ENCODE measurements at regions not wholly inside any gene's neighbourhood (a gene's known extent, or its start where the extent isn't known, plus 50 kb on each side); places are given as distances from the start of the nearest gene placed in this dataset.

DNA sequence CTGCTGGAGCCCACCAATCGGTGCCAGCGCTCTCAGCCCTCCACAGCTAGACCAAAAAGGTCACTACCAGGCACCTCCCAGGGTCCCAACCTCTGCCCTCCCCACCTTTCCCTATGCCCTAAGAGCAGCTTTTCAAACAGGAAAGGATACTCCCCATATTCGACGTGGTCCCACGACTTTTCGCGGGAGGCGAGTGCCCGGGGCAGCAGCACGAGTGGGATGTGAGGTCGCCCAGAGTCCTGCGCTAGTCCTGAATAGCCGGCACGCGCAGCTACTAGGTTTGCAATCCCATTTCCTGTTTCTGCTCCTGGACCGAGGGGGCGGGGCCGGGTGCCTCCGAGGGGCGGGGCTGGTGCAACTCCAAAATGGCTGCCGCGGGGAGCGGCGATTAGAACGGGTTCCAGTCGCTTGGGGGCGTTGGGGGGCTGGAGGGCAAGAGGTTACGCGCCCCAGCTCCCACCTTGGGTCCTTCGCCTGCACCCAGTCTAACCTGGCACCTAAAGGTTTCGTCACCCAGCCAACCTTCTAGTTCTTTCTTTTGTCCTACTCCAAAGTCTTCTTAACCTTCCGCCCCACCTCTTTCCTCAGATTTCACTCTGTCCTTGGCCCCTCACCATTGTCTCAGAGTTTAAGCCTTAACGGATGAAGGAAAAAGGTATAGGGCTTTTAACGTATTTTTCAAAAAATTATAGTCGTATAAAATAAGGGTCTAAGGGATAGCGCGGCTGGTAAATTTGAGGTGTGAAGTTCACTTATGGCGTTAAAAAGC lies 85.0 kb upstream of the TENT5D start:
- H3K4me3 ChIP-seq (ENCODE audit: extremely low read depth in 1 of 4, insufficient read depth in 2 of 4, low read depth in 3 of 4, low read length in 4 of 4) = peak overlapping the region; percentile 72 to 86 (median 82)
- H3K18ac ChIP-seq (ENCODE audit: extremely low read depth, low read length) = no peak overlapping the region; the same call in 1 of the 2 replicates
- no peak overlapping the region for H2BK15ac ChIP-seq (ENCODE audit: low read length)
- H3K4me2 ChIP-seq (ENCODE audit: insufficient read depth in 1 of 2, low read depth in 2 of 2, low read length in 2 of 2) = peak overlapping the region; percentile 75 to 81
- peak overlapping the region; percentile 74 for H4K91ac ChIP-seq (replicated peaks; ENCODE audit: insufficient read length, low read length)
- H2AK5ac ChIP-seq (ENCODE audit: low read depth, low read length) = no peak overlapping the region
- H2BK12ac ChIP-seq (ENCODE audit: low read depth, low read length) = no peak overlapping the region; the same call in 1 of the 2 replicates
- peak overlapping the region; percentile 83; the same call in 1 of the 2 replicates for H2AFZ ChIP-seq (ENCODE audit: low read length)
- no peak overlapping the region for H2BK20ac ChIP-seq (ENCODE audit: low read length)
- no peak overlapping the region for H3K4ac ChIP-seq (replicated peaks; ENCODE audit: insufficient read length, low read depth, low read length)
- no peak overlapping the region for H2BK5ac ChIP-seq (ENCODE audit: low read depth, low read length)
- H3K14ac ChIP-seq (ENCODE audit: insufficient read length) = no peak overlapping the region
- peak overlapping the region; percentile 43 for H4K5ac ChIP-seq (ENCODE audit: insufficient read length, low read depth, low read length)
- no peaks in the 10 kb centered on the region for H3K23me2 ChIP-seq (ENCODE audit: low read depth, low read length)
- no peak overlapping the region for H3K27ac ChIP-seq (ENCODE audit: low read depth, low read length)
- WGBS, 2 experiments (ENCODE audit: extremely low coverage in 1 of 2, insufficient coverage in 1 of 2, insufficient read length in 1 of 2, insufficient replicate concordance in 2 of 2, low coverage in 1 of 2, low lambda C conversion rate in 2 of 2, missing lambda C conversion rate in 1 of 2) = 27% methylated on average over 21 of the region's 38 CpGs; no CpG with 5 or more reads in 1 of the 2 experiments
- no peak overlapping the region for H3K23ac ChIP-seq (ENCODE audit: insufficient read length)
- no peaks in the 10 kb centered on the region for H3K27me3 ChIP-seq (replicated peaks in 1 of 4; ENCODE audit: control insufficient read depth in 3 of 4, extremely low read depth in 1 of 4, insufficient read depth in 3 of 4, low read length in 3 of 4)
- peak overlapping the region; percentile 79; the same call in 1 of the 2 replicates for H4K8ac ChIP-seq (ENCODE audit: extremely low read depth, insufficient read depth, low read length)
- peak in 1 of 2 experiments; percentile 86 for DNase-seq (ENCODE audit: low read depth in 1 of 2, low spot score in 2 of 2)
- no peak for FAIRE-seq
- ChIA-PET CTCF (ENCODE audit: partially characterized antibody) (interaction anchor here (1.4 kb wide), 1 partner anchor 245 kb away, joined by 4 read pairs; no protein-coding TSS in a partner anchor), POLR2A (ENCODE audit: partially characterized antibody) (interaction anchor here (0.6 kb wide), 1 partner anchor 13 kb away, joined by 3 read pairs; no protein-coding TSS in a partner anchor)
- H3K79me1 ChIP-seq (ENCODE audit: low read depth, low read length) = no peaks in the 10 kb centered on the region
- H3K79me2 ChIP-seq (ENCODE audit: control insufficient read depth in 1 of 2, insufficient read depth in 2 of 2, low read length in 2 of 2) = no peaks in the 10 kb centered on the region
- no peaks in the 10 kb centered on the region for H3K4me1 ChIP-seq (replicated peaks in 1 of 4; ENCODE audit: control insufficient read depth in 3 of 4, insufficient read depth in 4 of 4, low read length in 3 of 4)
- H4K20me1 ChIP-seq (replicated peaks in 1 of 2; ENCODE audit: control insufficient read depth in 1 of 2, insufficient read depth in 2 of 2, low read length in 2 of 2) = no peaks in the 10 kb centered on the region
- peak overlapping the region; percentile 30 to 67 (median 42); a peak in 5 of 7 replicates for H3K9ac ChIP-seq (replicated peaks in 1 of 4; ENCODE audit: extremely low read depth in 1 of 4, low read depth in 3 of 4, low read length in 3 of 4)
- no peaks in the 10 kb centered on the region for H3K9me3 ChIP-seq (ENCODE audit: insufficient read depth in 2 of 2, low read depth in 1 of 2, low read length in 1 of 2)
- H2BK120ac ChIP-seq (replicated peaks; ENCODE audit: low read depth, low read length) = no peak overlapping the region
- H3K36me3 ChIP-seq (ENCODE audit: control insufficient read depth in 2 of 4, insufficient read depth in 4 of 4, low read length in 3 of 4) = no peaks in the 10 kb centered on the region
- H3K56ac ChIP-seq (replicated peaks; ENCODE audit: insufficient read length, low read depth, low read length) = no peak overlapping the region
- TF ChIP-seq TAF1 (IDR thresholded peaks at IDR 0.05; ENCODE audit: low read depth, low read length) (peak; percentile 67), POLR2AphosphoS5 (IDR thresholded peaks at IDR 0.05; ENCODE audit: low read depth, low read length) (peak; percentile 66), TBP (IDR thresholded peaks at IDR 0.05; ENCODE audit: low read depth, low read length) (peak; percentile 46; the same call in 1 of the 2 replicates), PHF8 (conservative IDR thresholded peaks at IDR 0.05; ENCODE audit: low read depth, low read length) (peak; percentile 47), RFX5 (IDR thresholded peaks at IDR 0.05; ENCODE audit: borderline replicate concordance, low read depth, low read length) (no peak), RBBP5 (IDR thresholded peaks at IDR 0.05; ENCODE audit: borderline replicate concordance, low read depth, low read length) (no peak), YY1 (IDR thresholded peaks at IDR 0.05; ENCODE audit: low read depth, low read length) (peak; percentile 92), CBX5 (IDR thresholded peaks at IDR 0.05; ENCODE audit: low read depth, low read length) (no peak), POLR2A (IDR thresholded peaks at IDR 0.05; ENCODE audit: control extremely low read depth in 1 of 2, low read depth in 2 of 2, low read length in 2 of 2) (peak; percentile 62 to 73), CHD2 (IDR thresholded peaks at IDR 0.05; ENCODE audit: low read length) (no peak), RAD21 (IDR thresholded peaks at IDR 0.05 in 1 of 2, conservative IDR thresholded peaks at IDR 0.05 in 1 of 2; ENCODE audit: low read depth in 2 of 2, low read length in 2 of 2) (peak; percentile 9 to 17; a peak in 3 of 4 replicates)
- TF ChIP-seq, protein P1, sequence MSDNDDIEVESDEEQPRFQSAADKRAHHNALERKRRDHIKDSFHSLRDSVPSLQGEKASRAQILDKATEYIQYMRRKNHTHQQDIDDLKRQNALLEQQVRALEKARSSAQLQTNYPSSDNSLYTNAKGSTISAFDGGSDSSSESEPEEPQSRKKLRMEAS (IDR thresholded peaks at IDR 0.05) = no peak; the same call in 1 of the 2 replicates
